ENCODE measurements at regions not wholly inside any gene's neighbourhood (a gene's known extent, or its start where the extent isn't known, plus 50 kb on each side); places are given as distances from the start of the nearest gene placed in this dataset.

- ChIA-PET CTCF (no interaction called here), POLR2A (no interaction called here)
- no peak for DNase-seq
- Mint-ChIP-seq H3K27me3 (peaks cover 5% of the 10 kb centered on the region), H3K9me3 (no peaks in the 10 kb centered on the region), H3K36me3 (ENCODE audit: low read depth) (no peaks in the 10 kb centered on the region), H3K4me3 (no peak overlapping the region), H3K4me1 (no peaks in the 10 kb centered on the region), H3K27ac (no peak overlapping the region)
Observed at GRCh38 chr5:57408714-57409113, 73.9 kb downstream of the ACTBL2 start.

GRCh38 chr5:57408285-57408684 lies 74.3 kb downstream of the ACTBL2 start:
- no peaks in the 10 kb centered on the region for H3K4me1 Mint-ChIP-seq

GRCh38 chr5:57407391-57407790 lies 75.2 kb downstream of the ACTBL2 start:
- Mint-ChIP-seq H3K27me3 (peaks cover 4% of the 10 kb centered on the region), H3K9me3 (no peaks in the 10 kb centered on the region), H3K4me3 (no peak overlapping the region), H3K4me1 (no peaks in the 10 kb centered on the region), H3K36me3 (ENCODE audit: low read depth) (no peaks in the 10 kb centered on the region), H3K27ac (no peak overlapping the region)
- POLR2A ChIA-PET: no interaction called here
- no peak for DNase-seq
- CTCF ChIA-PET: no interaction called here

More at GRCh38 chr5:57408285-57408684, 74.3 kb downstream of the ACTBL2 start:
- CTCF ChIA-PET: no interaction called here
- Mint-ChIP-seq H3K27me3 (peaks cover 5% of the 10 kb centered on the region), H3K4me3 (no peak overlapping the region), H3K36me3 (ENCODE audit: low read depth) (no peaks in the 10 kb centered on the region), H3K27ac (no peak overlapping the region), H3K9me3 (no peaks in the 10 kb centered on the region)
- DNase-seq: no peak
- POLR2A ChIA-PET: no interaction called here

GRCh38 chr5:57406641-57407040 lies 76.0 kb downstream of the ACTBL2 start:
- H3K36me3 Mint-ChIP-seq (ENCODE audit: low read depth): no peaks in the 10 kb centered on the region
- CTCF ChIA-PET: no interaction called here
- POLR2A ChIA-PET: no interaction called here

GRCh38 chr5:57405984-57406383 lies 76.6 kb downstream of the ACTBL2 start:
- Mint-ChIP-seq H3K27me3 (peaks cover 4% of the 10 kb centered on the region), H3K4me1 (no peaks in the 10 kb centered on the region), H3K27ac (no peak overlapping the region), H3K9me3 (no peaks in the 10 kb centered on the region), H3K36me3 (ENCODE audit: low read depth) (no peaks in the 10 kb centered on the region), H3K4me3 (no peak overlapping the region)
- DNase-seq: no peak
- POLR2A ChIA-PET: no interaction called here
- CTCF ChIA-PET: no interaction called here

More at GRCh38 chr5:57406641-57407040, 76.0 kb downstream of the ACTBL2 start:
- no peak overlapping the region for H3K4me3 Mint-ChIP-seq
- no peaks in the 10 kb centered on the region for H3K4me1 Mint-ChIP-seq
- no peak overlapping the region for H3K27ac Mint-ChIP-seq
- H3K27me3 Mint-ChIP-seq: peaks cover 4% of the 10 kb centered on the region
- DNase-seq: no peak
- H3K9me3 Mint-ChIP-seq: no peaks in the 10 kb centered on the region

GRCh38 chr5:57402761-57403160 lies 79.8 kb downstream of the ACTBL2 start:
- POLR2A ChIA-PET: no interaction called here
- H3K4me1 Mint-ChIP-seq: no peaks in the 10 kb centered on the region
- DNase-seq: no peak
- CTCF ChIA-PET: no interaction called here
- H3K4me3 Mint-ChIP-seq: no peak overlapping the region
- no peak overlapping the region for H3K27ac Mint-ChIP-seq
- no peaks in the 10 kb centered on the region for H3K36me3 Mint-ChIP-seq (ENCODE audit: low read depth)
- no peaks in the 10 kb centered on the region for H3K9me3 Mint-ChIP-seq
- peaks cover 7% of the 10 kb centered on the region for H3K27me3 Mint-ChIP-seq

- DNase-seq: no peak
- Mint-ChIP-seq H3K4me3 (no peak overlapping the region), H3K27ac (no peak overlapping the region), H3K9me3 (no peaks in the 10 kb centered on the region), H3K4me1 (no peaks in the 10 kb centered on the region), H3K36me3 (ENCODE audit: low read depth) (no peaks in the 10 kb centered on the region), H3K27me3 (peaks cover 7% of the 10 kb centered on the region)
- POLR2A ChIA-PET: no interaction called here
- CTCF ChIA-PET: no interaction called here
Observed at GRCh38 chr5:57402348-57402747, 80.3 kb downstream of the ACTBL2 start.

- H3K27me3 Mint-ChIP-seq: peaks cover 3% of the 10 kb centered on the region
- DNase-seq: no peak
- H3K4me1 Mint-ChIP-seq: no peaks in the 10 kb centered on the region
- H3K4me3 Mint-ChIP-seq: no peak overlapping the region
- no peaks in the 10 kb centered on the region for H3K36me3 Mint-ChIP-seq (ENCODE audit: low read depth)
- no peaks in the 10 kb centered on the region for H3K9me3 Mint-ChIP-seq
- ChIA-PET POLR2A (no interaction called here), CTCF (no interaction called here)
- no peak overlapping the region for H3K27ac Mint-ChIP-seq
Observed at GRCh38 chr5:57398413-57399093, 84.1 kb downstream of the ACTBL2 start.

GRCh38 chr5:57396701-57397100 lies 85.9 kb downstream of the ACTBL2 start:
- Mint-ChIP-seq H3K4me3 (no peak overlapping the region), H3K9me3 (no peaks in the 10 kb centered on the region), H3K4me1 (no peaks in the 10 kb centered on the region), H3K36me3 (ENCODE audit: low read depth) (no peaks in the 10 kb centered on the region), H3K27me3 (peaks cover 3% of the 10 kb centered on the region), H3K27ac (no peak overlapping the region)
- POLR2A ChIA-PET: no interaction called here
- CTCF ChIA-PET: no interaction called here
- no peak for DNase-seq

GRCh38 chr5:57394421-57395210 lies 88.0 kb downstream of the ACTBL2 start:
- Mint-ChIP-seq H3K27me3 (no peaks in the 10 kb centered on the region), H3K27ac (no peak overlapping the region), H3K4me3 (no peak overlapping the region), H3K36me3 (ENCODE audit: low read depth) (no peaks in the 10 kb centered on the region), H3K4me1 (no peaks in the 10 kb centered on the region), H3K9me3 (no peaks in the 10 kb centered on the region)
- CTCF ChIA-PET: no interaction called here
- POLR2A ChIA-PET: no interaction called here
- DNase-seq: no peak

GRCh38 chr5:57386958-57387357 lies 95.7 kb downstream of the ACTBL2 start:
- H3K4me1 Mint-ChIP-seq: peaks cover 15% of the 10 kb centered on the region
- no peak overlapping the region for H3K4me3 Mint-ChIP-seq
- no peak overlapping the region for H3K27ac Mint-ChIP-seq
- H3K36me3 Mint-ChIP-seq (ENCODE audit: low read depth): no peaks in the 10 kb centered on the region
- ChIA-PET POLR2A (no interaction called here), CTCF (no interaction called here)
- no peaks in the 10 kb centered on the region for H3K9me3 Mint-ChIP-seq
- H3K27me3 Mint-ChIP-seq: peaks cover 2% of the 10 kb centered on the region
- DNase-seq: no peak

- Mint-ChIP-seq H3K4me3 (no peak overlapping the region), H3K36me3 (ENCODE audit: low read depth) (no peaks in the 10 kb centered on the region), H3K4me1 (peaks cover 15% of the 10 kb centered on the region), H3K27me3 (no peaks in the 10 kb centered on the region), H3K9me3 (peaks cover 3% of the 10 kb centered on the region), H3K27ac (peak overlapping the region; percentile 40)
- POLR2A ChIA-PET: interaction anchor here (0.6 kb wide), 1 partner anchor 1077 kb away, joined by 3 read pairs; no protein-coding TSS in a partner anchor
- DNase-seq: peak; percentile 38
- CTCF ChIA-PET: interaction anchor here (0.7 kb wide), 1 partner anchor 45 kb away, joined by 3 read pairs; no protein-coding TSS in a partner anchor
Observed at GRCh38 chr5:57383093-57383861, 99.3 kb downstream of the ACTBL2 start.

- no peak overlapping the region for H3K27ac Mint-ChIP-seq
- H3K9me3 Mint-ChIP-seq: peaks cover 3% of the 10 kb centered on the region
- no peaks in the 10 kb centered on the region for H3K36me3 Mint-ChIP-seq (ENCODE audit: low read depth)
- H3K4me3 Mint-ChIP-seq: no peak overlapping the region
- CTCF ChIA-PET: no interaction called here
- DNase-seq: no peak
- POLR2A ChIA-PET: no interaction called here
- peaks cover 15% of the 10 kb centered on the region for H3K4me1 Mint-ChIP-seq
- no peaks in the 10 kb centered on the region for H3K27me3 Mint-ChIP-seq
Observed at GRCh38 chr5:57382655-57383054, 100.0 kb downstream of the ACTBL2 start.
